DOHH2 (cell line): ENCODE measurements at regions not wholly inside any gene's neighbourhood (a gene's known extent, or its start where the extent isn't known, plus 50 kb on each side); places are given as distances from the start of the nearest gene placed in this dataset.

Source experiments
- CTCF ChIP-seq: fragments of 200-600 bp; sonication (generic); IDR thresholded peaks from one replicate; pipeline ENCODE4 v1.5.1; 2014; ENCODE audit warnings: antibody characterized with exemption, mild to moderate bottlenecking, low read depth, low read length; ENCODE audit not compliant: poor library complexity, severe bottlenecking
- EZH2phosphoT487 ChIP-seq: fragments of 200-600 bp; sonication (generic); IDR thresholded peaks from 2 replicates; pipeline ENCODE4 v1.6.1; 2017; ENCODE audit warnings: borderline replicate concordance, mild to moderate bottlenecking, antibody characterized with exemption, low read length, moderate library complexity, mixed read lengths

- TF ChIP-seq CTCF (no peak), EZH2phosphoT487 (no peak)
These were observed 115.8 kb upstream of the IQCM start for GRCh38 chr4:149931431-149931830.
